Mesenchymal stem cell (in vitro differentiated cells and primary cell): ENCODE measurements at regions not wholly inside any gene's neighbourhood (a gene's known extent, or its start where the extent isn't known, plus 50 kb on each side); places are given as distances from the start of the nearest gene placed in this dataset.

Experiments
- DNase-seq: peaks from one replicate; pipeline ENCODE4 v3.0.0-alpha.2; 2013
- H2AFZ ChIP-seq: one replicate; pipeline ENCODE4 v1.6.1; 2013; ENCODE audit warnings: low read depth, mild to moderate bottlenecking, control low read depth, inconsistent platforms, low read length, moderate library complexity
- H2AK5ac ChIP-seq: 2 replicates; pipeline ENCODE4 v1.6.1; 2013; ENCODE audit warnings: low read length, moderate library complexity, mild to moderate bottlenecking, inconsistent platforms; ENCODE audit not compliant: severe bottlenecking
- H2BK120ac ChIP-seq: one replicate; pipeline ENCODE4 v1.6.1; 2013; ENCODE audit warnings: low read depth, mild to moderate bottlenecking, inconsistent platforms, low read length, moderate library complexity
- H2BK12ac ChIP-seq, 2 experiments: one replicate each; pipeline ENCODE4 v1.6.1; 2013; ENCODE audit warnings: inconsistent platforms in 2 of 2, low read length in 2 of 2, mild to moderate bottlenecking in 2 of 2, moderate library complexity in 2 of 2, control low read depth in 1 of 2
- H2BK15ac ChIP-seq: one replicate; pipeline ENCODE4 v1.6.1; 2013; ENCODE audit warnings: mild to moderate bottlenecking, low read depth, inconsistent platforms; ENCODE audit not compliant: poor library complexity, severe bottlenecking
- H2BK5ac ChIP-seq: 2 replicates; pipeline ENCODE4 v1.6.1; 2013; ENCODE audit warnings: low read depth, mild to moderate bottlenecking, low read length, control low read depth, inconsistent platforms; ENCODE audit not compliant: poor library complexity, severe bottlenecking
- H3K14ac ChIP-seq, 2 experiments: one replicate each; pipeline ENCODE4 v1.6.1; 2013; ENCODE audit warnings: inconsistent platforms in 2 of 2, low read length in 2 of 2, control low read depth in 1 of 2, mild to moderate bottlenecking in 1 of 2, moderate library complexity in 1 of 2
- H3K18ac ChIP-seq, 2 experiments: one replicate each; pipeline ENCODE4 v1.6.1; 2013; ENCODE audit warnings: inconsistent platforms in 2 of 2, low read length in 2 of 2, control low read depth in 1 of 2, low read depth in 1 of 2, mild to moderate bottlenecking in 1 of 2
- H3K23ac ChIP-seq, 2 experiments: one replicate each; pipeline ENCODE4 v1.6.1; 2013; ENCODE audit warnings: inconsistent platforms in 2 of 2, low read length in 2 of 2, mild to moderate bottlenecking in 2 of 2, moderate library complexity in 2 of 2, control low read depth in 1 of 2
- H3K27ac ChIP-seq: 2 replicates; pipeline ENCODE4 v1.5.1; 2013; ENCODE audit warnings: mild to moderate bottlenecking, moderate library complexity, low read length, control low read depth, inconsistent platforms; ENCODE audit not compliant: poor library complexity, severe bottlenecking
- H3K27me3 ChIP-seq, 2 experiments: 2 replicates each; pipeline versions ENCODE4 v1.6.1 to v1.7.0; 2013; ENCODE audit warnings: low read length in 2 of 2, mild to moderate bottlenecking in 2 of 2, moderate library complexity in 2 of 2, control low read depth in 1 of 2, inconsistent platforms in 1 of 2; ENCODE audit not compliant: control insufficient read depth in 1 of 2, insufficient read depth in 1 of 2
- H3K36me3 ChIP-seq, 2 experiments: 2 replicates each; pipeline versions ENCODE4 v1.6.1 to v1.7.0; 2013; ENCODE audit warnings: low read length in 2 of 2, control low read depth in 1 of 2, inconsistent platforms in 1 of 2, low read depth in 1 of 2, mild to moderate bottlenecking in 1 of 2; ENCODE audit not compliant: insufficient read depth in 2 of 2, control insufficient read depth in 1 of 2
- H3K4ac ChIP-seq, 2 experiments: one replicate each; pipeline ENCODE4 v1.6.1; 2013; ENCODE audit warnings: inconsistent platforms in 2 of 2, low read length in 2 of 2, mild to moderate bottlenecking in 2 of 2, moderate library complexity in 2 of 2, control low read depth in 1 of 2, low read depth in 1 of 2
- H3K4me1 ChIP-seq: 2 replicates; pipeline ENCODE4 v1.6.1; 2013; ENCODE audit warnings: low read depth, low read length, control low read depth; ENCODE audit not compliant: control insufficient read depth, insufficient read depth
- H3K4me2 ChIP-seq: 2 replicates; pipeline ENCODE4 v1.6.1; 2013; ENCODE audit warnings: low read length, mild to moderate bottlenecking, inconsistent platforms; ENCODE audit not compliant: poor library complexity, severe bottlenecking
- H3K4me3 ChIP-seq, 2 experiments: 2 replicates each; pipeline versions ENCODE4 v1.5.1 to v1.7.0; 2013; ENCODE audit warnings: low read length in 2 of 2, mild to moderate bottlenecking in 2 of 2, control low read depth in 1 of 2, low read depth in 1 of 2; ENCODE audit not compliant: insufficient read depth in 1 of 2
- H3K79me1 ChIP-seq: replicated peaks from 2 replicates; pipeline ENCODE4 v1.6.1; 2013; ENCODE audit warnings: mild to moderate bottlenecking, control low read depth, low read length, inconsistent platforms; ENCODE audit not compliant: poor library complexity, severe bottlenecking
- H3K9ac ChIP-seq: 2 replicates; pipeline ENCODE4 v1.7.0; 2013; ENCODE audit warnings: mild to moderate bottlenecking, low read length, moderate library complexity
- H3K9me3 ChIP-seq: 2 replicates; pipeline ENCODE4 v1.7.0; 2013; ENCODE audit warnings: mild to moderate bottlenecking, low read length; ENCODE audit not compliant: control insufficient read depth
- H4K8ac ChIP-seq: one replicate; pipeline ENCODE4 v1.6.1; 2013; ENCODE audit warnings: inconsistent platforms, mild to moderate bottlenecking, low read length, moderate library complexity
- H4K91ac ChIP-seq: one replicate; pipeline ENCODE4 v1.6.1; 2013; ENCODE audit warnings: mild to moderate bottlenecking, low read length, inconsistent platforms
- WGBS: methylation state at CpG from one replicate; pipeline ENCODE4 v1.1.7; 2013; ENCODE audit warnings: mixed read lengths; 5-methylcytosine and 5-hydroxymethylcytosine counted together

- no peak overlapping the region for H3K9ac ChIP-seq
- no peak overlapping the region for H2BK120ac ChIP-seq
- H3K79me1 ChIP-seq = no peaks in the 10 kb centered on the region
- no peak for DNase-seq
- H3K36me3 ChIP-seq = no peaks in the 10 kb centered on the region
- no peak overlapping the region for H2BK5ac ChIP-seq
- H2AK5ac ChIP-seq = no peak overlapping the region
- H3K18ac ChIP-seq = no peak overlapping the region
- no peaks in the 10 kb centered on the region for H3K4me1 ChIP-seq
- H3K14ac ChIP-seq = no peak overlapping the region
- H2BK12ac ChIP-seq = no peak overlapping the region
- no peak overlapping the region for H3K4me2 ChIP-seq
- H4K8ac ChIP-seq = peak overlapping the region; percentile 42
- H3K9me3 ChIP-seq = peaks cover 7% of the 10 kb centered on the region
- H2AFZ ChIP-seq = no peak overlapping the region
- WGBS = 90% methylated on average over 4 of the region's 4 CpGs
- H3K4me3 ChIP-seq = no peak overlapping the region
- H4K91ac ChIP-seq = no peak overlapping the region
- H2BK15ac ChIP-seq = no peak overlapping the region
- H3K4ac ChIP-seq = no peak overlapping the region
- no peak overlapping the region for H3K27ac ChIP-seq
- H3K23ac ChIP-seq = no peak overlapping the region
- H3K27me3 ChIP-seq = no peaks in the 10 kb centered on the region
Measured at GRCh38 chr15:49734831-49735508, 114.1 kb downstream of the DTWD1 start.

GRCh38 chr15:49737127-49737526 is 116.3 kb downstream of the DTWD1 start:
- no peak overlapping the region for H2BK15ac ChIP-seq
- no peaks in the 10 kb centered on the region for H3K4me1 ChIP-seq
- peaks cover 5% of the 10 kb centered on the region for H3K9me3 ChIP-seq
- H3K23ac ChIP-seq = no peak overlapping the region
- no peak overlapping the region for H3K27ac ChIP-seq
- no peak overlapping the region for H4K8ac ChIP-seq
- H4K91ac ChIP-seq = no peak overlapping the region
- H3K18ac ChIP-seq = no peak overlapping the region
- no peak overlapping the region for H2BK5ac ChIP-seq
- no peak overlapping the region for H3K9ac ChIP-seq
- no peak overlapping the region for H2BK120ac ChIP-seq
- H3K4me2 ChIP-seq = no peak overlapping the region
- no peaks in the 10 kb centered on the region for H3K79me1 ChIP-seq
- H3K36me3 ChIP-seq = no peaks in the 10 kb centered on the region
- no peaks in the 10 kb centered on the region for H3K27me3 ChIP-seq
- H3K14ac ChIP-seq = no peak overlapping the region
- no peak for DNase-seq
- H2BK12ac ChIP-seq = no peak overlapping the region
- H3K4me3 ChIP-seq = no peak overlapping the region
- H2AFZ ChIP-seq = no peak overlapping the region
- no peak overlapping the region for H2AK5ac ChIP-seq
- no peak overlapping the region for H3K4ac ChIP-seq

- H3K23ac ChIP-seq = no peak overlapping the region
- no peak overlapping the region for H2BK15ac ChIP-seq
Measured at GRCh38 chr15:49741712-49742111, 120.9 kb downstream of the DTWD1 start.

GRCh38 chr15:49742381-49742780 is 121.5 kb downstream of the DTWD1 start:
- 93% methylated on average over 3 of the region's 3 CpGs for WGBS
- H2BK12ac ChIP-seq = peak overlapping the region in 1 of 2 experiments; percentile 52

More at GRCh38 chr15:49741712-49742111, 120.9 kb downstream of the DTWD1 start:
- no peak overlapping the region for H3K4me3 ChIP-seq
- no peak overlapping the region for H2AK5ac ChIP-seq
- no peak overlapping the region for H4K91ac ChIP-seq
- H2AFZ ChIP-seq = no peak overlapping the region
- no peak overlapping the region for H2BK5ac ChIP-seq
- H3K27ac ChIP-seq = no peak overlapping the region
- H4K8ac ChIP-seq = no peak overlapping the region
- peaks cover 1% of the 10 kb centered on the region for H3K9me3 ChIP-seq
- no peak for DNase-seq
- no peak overlapping the region for H3K18ac ChIP-seq
- no peaks in the 10 kb centered on the region for H3K36me3 ChIP-seq
- no peak overlapping the region for H3K14ac ChIP-seq
- no peak overlapping the region for H3K4me2 ChIP-seq
- H3K4ac ChIP-seq = no peak overlapping the region
- no peak overlapping the region for H2BK120ac ChIP-seq
- H3K79me1 ChIP-seq = no peaks in the 10 kb centered on the region
- H3K27me3 ChIP-seq = no peaks in the 10 kb centered on the region
- H3K9ac ChIP-seq = no peak overlapping the region
- H3K4me1 ChIP-seq = no peaks in the 10 kb centered on the region
- H2BK12ac ChIP-seq = peak overlapping the region in 1 of 2 experiments; percentile 43

More at GRCh38 chr15:49742381-49742780, 121.5 kb downstream of the DTWD1 start:
- Histone ChIP-seq H2AK5ac (no peak overlapping the region), H3K36me3 (no peaks in the 10 kb centered on the region), H3K4me2 (no peak overlapping the region), H4K91ac (no peak overlapping the region), H3K9me3 (no peaks in the 10 kb centered on the region), H3K27me3 (no peaks in the 10 kb centered on the region), H3K27ac (no peak overlapping the region), H3K79me1 (no peaks in the 10 kb centered on the region), H2BK15ac (no peak overlapping the region), H2AFZ (no peak overlapping the region), H3K4ac (peak overlapping the region in 1 of 2 experiments; percentile 10), H3K18ac (no peak overlapping the region), H3K4me3 (no peak overlapping the region), H2BK5ac (no peak overlapping the region), H4K8ac (no peak overlapping the region), H3K9ac (no peak overlapping the region), H3K4me1 (no peaks in the 10 kb centered on the region), H3K14ac (no peak overlapping the region), H3K23ac (no peak overlapping the region), H2BK120ac (no peak overlapping the region)
- DNase-seq = no peak
